ENCODE measurements at regions not wholly inside any gene's neighbourhood (a gene's known extent, or its start where the extent isn't known, plus 50 kb on each side); places are given as distances from the start of the nearest gene placed in this dataset.

DNA sequence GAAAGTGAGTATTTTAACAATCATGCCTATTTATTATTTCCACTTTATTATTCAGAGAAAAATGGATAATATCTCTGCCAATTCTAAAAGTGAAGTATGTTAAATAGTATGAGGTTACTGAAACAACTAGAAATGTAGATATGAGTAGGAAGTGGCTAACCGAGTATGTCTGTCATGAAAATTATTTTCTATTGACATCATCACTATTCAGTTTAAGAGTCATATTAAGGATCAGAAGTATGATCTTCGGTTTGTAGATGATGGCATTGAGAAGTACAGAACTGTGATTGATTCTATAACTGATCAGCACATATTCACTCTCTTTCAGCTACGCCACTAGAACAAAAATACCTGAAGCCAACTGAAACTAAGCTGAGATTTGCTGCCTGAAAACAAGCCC is 146.4 kb upstream of the SLITRK5 start:
- TF ChIP-seq TEAD4 (CRISPR knock-in tag; IDR thresholded peaks at IDR 0.05) (no peak), ELF4 (CRISPR knock-in tag; IDR thresholded peaks at IDR 0.05; ENCODE audit: low read depth) (no peak), TP53 (CRISPR knock-in tag; IDR thresholded peaks at IDR 0.05) (no peak), FOXJ3 (CRISPR knock-in tag; IDR thresholded peaks at IDR 0.05; ENCODE audit: borderline replicate concordance) (no peak), SMAD3 (CRISPR knock-in tag; IDR thresholded peaks at IDR 0.05; ENCODE audit: borderline replicate concordance) (no peak), NFATC4 (CRISPR knock-in tag; IDR thresholded peaks at IDR 0.05) (no peak), KAT7 (CRISPR knock-in tag; IDR thresholded peaks at IDR 0.05; ENCODE audit: borderline replicate concordance) (no peak)
- TF ChIP-seq, protein P1, sequence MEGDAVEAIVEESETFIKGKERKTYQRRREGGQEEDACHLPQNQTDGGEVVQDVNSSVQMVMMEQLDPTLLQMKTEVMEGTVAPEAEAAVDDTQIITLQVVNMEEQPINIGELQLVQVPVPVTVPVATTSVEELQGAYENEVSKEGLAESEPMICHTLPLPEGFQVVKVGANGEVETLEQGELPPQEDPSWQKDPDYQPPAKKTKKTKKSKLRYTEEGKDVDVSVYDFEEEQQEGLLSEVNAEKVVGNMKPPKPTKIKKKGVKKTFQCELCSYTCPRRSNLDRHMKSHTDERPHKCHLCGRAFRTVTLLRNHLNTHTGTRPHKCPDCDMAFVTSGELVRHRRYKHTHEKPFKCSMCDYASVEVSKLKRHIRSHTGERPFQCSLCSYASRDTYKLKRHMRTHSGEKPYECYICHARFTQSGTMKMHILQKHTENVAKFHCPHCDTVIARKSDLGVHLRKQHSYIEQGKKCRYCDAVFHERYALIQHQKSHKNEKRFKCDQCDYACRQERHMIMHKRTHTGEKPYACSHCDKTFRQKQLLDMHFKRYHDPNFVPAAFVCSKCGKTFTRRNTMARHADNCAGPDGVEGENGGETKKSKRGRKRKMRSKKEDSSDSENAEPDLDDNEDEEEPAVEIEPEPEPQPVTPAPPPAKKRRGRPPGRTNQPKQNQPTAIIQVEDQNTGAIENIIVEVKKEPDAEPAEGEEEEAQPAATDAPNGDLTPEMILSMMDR (IDR thresholded peaks at IDR 0.05), result no peak
- TF ChIP-seq, protein P2, sequence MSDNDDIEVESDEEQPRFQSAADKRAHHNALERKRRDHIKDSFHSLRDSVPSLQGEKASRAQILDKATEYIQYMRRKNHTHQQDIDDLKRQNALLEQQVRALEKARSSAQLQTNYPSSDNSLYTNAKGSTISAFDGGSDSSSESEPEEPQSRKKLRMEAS (CRISPR knock-in tag; IDR thresholded peaks at IDR 0.05), result no peak
- TF ChIP-seq, protein P3, sequence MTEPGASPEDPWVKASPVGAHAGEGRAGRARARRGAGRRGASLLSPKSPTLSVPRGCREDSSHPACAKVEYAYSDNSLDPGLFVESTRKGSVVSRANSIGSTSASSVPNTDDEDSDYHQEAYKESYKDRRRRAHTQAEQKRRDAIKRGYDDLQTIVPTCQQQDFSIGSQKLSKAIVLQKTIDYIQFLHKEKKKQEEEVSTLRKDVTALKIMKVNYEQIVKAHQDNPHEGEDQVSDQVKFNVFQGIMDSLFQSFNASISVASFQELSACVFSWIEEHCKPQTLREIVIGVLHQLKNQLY (CRISPR knock-in tag; IDR thresholded peaks at IDR 0.05), result no peak
- TF ChIP-seq, protein P4, sequence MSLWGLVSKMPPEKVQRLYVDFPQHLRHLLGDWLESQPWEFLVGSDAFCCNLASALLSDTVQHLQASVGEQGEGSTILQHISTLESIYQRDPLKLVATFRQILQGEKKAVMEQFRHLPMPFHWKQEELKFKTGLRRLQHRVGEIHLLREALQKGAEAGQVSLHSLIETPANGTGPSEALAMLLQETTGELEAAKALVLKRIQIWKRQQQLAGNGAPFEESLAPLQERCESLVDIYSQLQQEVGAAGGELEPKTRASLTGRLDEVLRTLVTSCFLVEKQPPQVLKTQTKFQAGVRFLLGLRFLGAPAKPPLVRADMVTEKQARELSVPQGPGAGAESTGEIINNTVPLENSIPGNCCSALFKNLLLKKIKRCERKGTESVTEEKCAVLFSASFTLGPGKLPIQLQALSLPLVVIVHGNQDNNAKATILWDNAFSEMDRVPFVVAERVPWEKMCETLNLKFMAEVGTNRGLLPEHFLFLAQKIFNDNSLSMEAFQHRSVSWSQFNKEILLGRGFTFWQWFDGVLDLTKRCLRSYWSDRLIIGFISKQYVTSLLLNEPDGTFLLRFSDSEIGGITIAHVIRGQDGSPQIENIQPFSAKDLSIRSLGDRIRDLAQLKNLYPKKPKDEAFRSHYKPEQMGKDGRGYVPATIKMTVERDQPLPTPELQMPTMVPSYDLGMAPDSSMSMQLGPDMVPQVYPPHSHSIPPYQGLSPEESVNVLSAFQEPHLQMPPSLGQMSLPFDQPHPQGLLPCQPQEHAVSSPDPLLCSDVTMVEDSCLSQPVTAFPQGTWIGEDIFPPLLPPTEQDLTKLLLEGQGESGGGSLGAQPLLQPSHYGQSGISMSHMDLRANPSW (CRISPR knock-in tag; conservative IDR thresholded peaks at IDR 0.05; ENCODE audit: low read depth), result no peak

Measured in WTC11 (cell line).